Fibroblast of the aortic adventitia (primary cell): ENCODE measurements at regions not wholly inside any gene's neighbourhood (a gene's known extent, or its start where the extent isn't known, plus 50 kb on each side); places are given as distances from the start of the nearest gene placed in this dataset.

Source experiments
- DNase-seq: peaks from one replicate; pipeline ENCODE4 v3.0.0-alpha.2; 2010; ENCODE audit warnings: low read depth
- H3K4me3 ChIP-seq: 2 replicates; pipeline ENCODE4 v1.5.1; 2011; ENCODE audit warnings: low read depth, mild to moderate bottlenecking, control low read depth, low read length, moderate library complexity
- TF ChIP-seq, protein P1 (sequence below): IDR thresholded peaks from 2 replicates; pipeline ENCODE4 v1.5.1; 2011; ENCODE audit warnings: mild to moderate bottlenecking, low read length, control low read depth, inconsistent platforms; ENCODE audit not compliant: insufficient read depth

DNA sequence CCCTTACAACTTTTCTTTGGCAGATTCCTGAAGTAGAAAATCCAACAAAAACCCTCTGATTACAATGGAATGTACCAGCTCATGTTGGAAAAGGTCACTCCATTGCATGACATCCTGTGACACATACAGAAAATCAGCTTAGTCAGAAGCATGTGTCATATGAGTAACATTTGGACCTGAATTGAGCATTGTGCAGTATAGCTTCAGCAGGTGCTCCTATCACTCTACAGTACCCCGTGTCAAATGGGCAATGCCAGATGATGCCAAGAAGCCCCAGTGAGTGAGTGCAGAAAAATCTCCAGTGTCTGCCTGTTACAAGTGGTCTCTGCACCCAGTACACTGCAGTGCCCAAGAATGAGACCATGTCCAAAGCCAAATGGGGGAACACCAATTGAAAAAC is 129.7 kb upstream of the RUNX1 start:
- DNase-seq = peak; percentile 63
- TF ChIP-seq, protein P1, sequence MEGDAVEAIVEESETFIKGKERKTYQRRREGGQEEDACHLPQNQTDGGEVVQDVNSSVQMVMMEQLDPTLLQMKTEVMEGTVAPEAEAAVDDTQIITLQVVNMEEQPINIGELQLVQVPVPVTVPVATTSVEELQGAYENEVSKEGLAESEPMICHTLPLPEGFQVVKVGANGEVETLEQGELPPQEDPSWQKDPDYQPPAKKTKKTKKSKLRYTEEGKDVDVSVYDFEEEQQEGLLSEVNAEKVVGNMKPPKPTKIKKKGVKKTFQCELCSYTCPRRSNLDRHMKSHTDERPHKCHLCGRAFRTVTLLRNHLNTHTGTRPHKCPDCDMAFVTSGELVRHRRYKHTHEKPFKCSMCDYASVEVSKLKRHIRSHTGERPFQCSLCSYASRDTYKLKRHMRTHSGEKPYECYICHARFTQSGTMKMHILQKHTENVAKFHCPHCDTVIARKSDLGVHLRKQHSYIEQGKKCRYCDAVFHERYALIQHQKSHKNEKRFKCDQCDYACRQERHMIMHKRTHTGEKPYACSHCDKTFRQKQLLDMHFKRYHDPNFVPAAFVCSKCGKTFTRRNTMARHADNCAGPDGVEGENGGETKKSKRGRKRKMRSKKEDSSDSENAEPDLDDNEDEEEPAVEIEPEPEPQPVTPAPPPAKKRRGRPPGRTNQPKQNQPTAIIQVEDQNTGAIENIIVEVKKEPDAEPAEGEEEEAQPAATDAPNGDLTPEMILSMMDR = no peak
- no peak overlapping the region for H3K4me3 ChIP-seq

DNA sequence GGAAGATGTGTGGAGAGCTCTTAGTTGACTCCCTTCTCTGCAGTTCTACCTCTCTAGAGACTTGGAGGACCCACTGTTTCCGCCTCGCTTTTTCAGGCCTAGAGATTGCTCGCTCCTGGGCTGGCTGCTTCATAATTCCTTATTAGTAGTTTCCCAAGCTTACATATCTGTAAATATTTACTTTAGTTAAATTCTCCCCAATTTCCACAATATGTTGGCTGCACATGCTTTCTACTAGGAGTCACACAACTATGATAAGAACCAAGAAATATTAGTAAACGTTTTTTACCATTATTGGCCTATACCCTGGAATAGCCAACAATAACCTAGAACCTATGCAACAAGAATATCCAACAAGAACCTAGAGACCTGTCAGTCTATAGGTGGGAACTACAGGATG is 129.0 kb upstream of the RUNX1 start:
- DNase-seq = no peak
- TF ChIP-seq, protein P1 = no peak

DNA sequence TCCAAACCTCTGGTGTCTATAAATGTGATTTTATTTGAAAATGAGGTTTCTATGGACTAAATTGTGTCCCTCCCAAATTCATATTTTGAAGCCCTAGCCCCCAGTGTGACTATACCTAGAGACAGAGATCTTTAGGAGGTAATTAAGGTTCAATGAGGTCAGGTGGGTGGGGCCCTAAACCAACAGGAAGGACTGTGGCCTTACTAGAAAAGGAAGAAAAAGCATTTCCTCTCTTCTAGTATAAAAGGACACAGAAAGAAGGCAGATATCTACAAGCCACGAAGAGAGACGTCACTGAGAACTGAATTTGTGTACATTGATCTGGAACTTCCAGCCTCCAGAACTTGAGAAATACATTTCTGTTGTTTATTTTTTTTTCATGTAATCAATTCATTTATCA is 123.1 kb upstream of the RUNX1 start:
- H3K4me3 ChIP-seq = no peak overlapping the region
- TF ChIP-seq, protein P1 = no peak

More for the DNA sequence above, 129.0 kb upstream of the RUNX1 start:
- H3K4me3 ChIP-seq = no peak overlapping the region

DNA sequence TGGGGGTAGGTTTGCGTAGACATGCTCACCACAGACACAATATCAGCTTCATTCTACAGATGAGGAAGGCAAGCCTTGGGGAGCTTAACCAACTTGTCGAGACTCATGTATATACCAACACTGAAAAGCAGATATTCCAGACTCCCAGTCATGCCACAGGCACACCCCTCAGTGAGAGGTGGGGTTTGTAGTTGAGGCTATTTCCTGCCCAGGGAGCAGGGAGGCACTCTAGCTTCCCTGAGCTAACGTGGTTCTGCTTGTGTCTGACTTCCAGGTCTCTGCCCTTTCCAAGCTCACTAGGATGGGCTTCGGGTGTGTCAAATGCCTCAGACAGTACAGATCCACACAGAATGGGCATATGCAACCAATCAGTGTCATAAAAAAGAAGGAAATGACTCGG is 122.3 kb upstream of the RUNX1 start:
- TF ChIP-seq, protein P1 = no peak
- H3K4me3 ChIP-seq = no peak overlapping the region
- DNase-seq = no peak

More for the DNA sequence above, 123.1 kb upstream of the RUNX1 start:
- DNase-seq = no peak

DNA sequence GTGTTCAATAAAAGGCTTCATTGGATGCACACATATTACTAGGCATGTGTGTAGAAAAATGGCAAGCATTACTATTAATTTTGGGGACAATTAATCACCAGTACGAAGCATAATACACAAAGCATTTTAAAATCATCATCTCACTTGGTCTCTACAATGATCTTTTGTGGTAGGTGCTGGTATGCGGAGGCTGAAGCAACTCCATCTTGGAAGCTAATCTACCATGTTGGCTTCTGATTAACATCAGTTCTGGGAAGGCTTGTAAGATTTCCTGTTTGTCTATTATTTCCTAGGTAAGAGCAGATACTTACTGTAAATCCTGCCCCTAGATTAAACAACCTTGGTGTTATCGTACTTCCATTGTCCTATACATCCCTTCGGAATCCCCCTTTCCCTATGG is 121.7 kb upstream of the RUNX1 start:
- DNase-seq = no peak
- H3K4me3 ChIP-seq = no peak overlapping the region
- TF ChIP-seq, protein P1 = no peak

DNA sequence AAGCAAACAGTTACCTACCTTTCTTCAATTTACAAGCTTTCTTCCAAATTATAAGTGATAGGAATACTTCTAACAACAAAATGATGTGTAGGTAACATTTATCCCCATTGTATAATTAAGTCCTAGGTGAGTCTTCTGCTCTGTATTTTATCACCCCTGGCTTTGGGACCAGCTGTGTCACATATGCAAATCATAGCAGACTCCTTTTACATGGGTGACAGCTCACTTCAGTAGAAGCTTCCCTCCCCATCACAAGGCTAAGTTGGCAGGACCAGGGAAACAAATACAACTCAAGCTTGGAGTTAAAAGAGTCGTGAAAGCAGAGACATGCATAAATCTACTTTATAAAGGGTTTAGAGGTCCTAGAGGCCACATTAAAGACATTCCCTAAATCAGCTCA is 121.1 kb upstream of the RUNX1 start:
- TF ChIP-seq, protein P1 = no peak
- no peak for DNase-seq
- no peak overlapping the region for H3K4me3 ChIP-seq

DNA sequence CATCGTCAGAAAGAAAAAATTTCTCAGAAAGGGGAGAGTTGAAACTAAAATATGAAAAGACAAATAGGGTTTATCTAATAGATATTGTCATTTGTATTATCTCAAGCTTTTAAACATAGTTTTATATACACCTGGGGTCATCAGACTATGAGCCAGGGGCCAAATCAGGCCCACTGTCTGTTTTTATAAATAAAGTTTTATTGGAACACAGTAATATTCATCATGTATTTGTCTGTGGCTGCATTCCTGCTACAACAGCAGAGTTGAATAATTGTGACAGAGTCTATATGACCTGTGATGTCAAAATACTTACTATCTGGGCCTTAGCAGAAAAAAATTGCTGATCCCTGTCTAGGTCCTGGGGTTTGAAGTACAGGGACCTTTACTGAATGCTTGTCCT is 120.5 kb upstream of the RUNX1 start:
- DNase-seq = no peak
- TF ChIP-seq, protein P1 = no peak
- no peak overlapping the region for H3K4me3 ChIP-seq
